ENCODE measurements at regions not wholly inside any gene's neighbourhood (a gene's known extent, or its start where the extent isn't known, plus 50 kb on each side); places are given as distances from the start of the nearest gene placed in this dataset.

GRCh38 chr18:31255953-31256352, 62.0 kb upstream of the DSG1 start:
- TF ChIP-seq POLR2A (IDR thresholded peaks at IDR 0.05) (no peak), CTCF (IDR thresholded peaks at IDR 0.05) (no peak), POLR2AphosphoS5 (IDR thresholded peaks at IDR 0.05) (no peak), EP300 (IDR thresholded peaks at IDR 0.05) (no peak)
- H3K27me3 ChIP-seq = no peaks in the 10 kb centered on the region
- no peaks in the 10 kb centered on the region for H3K9me3 ChIP-seq
- no peaks in the 10 kb centered on the region for H3K4me1 ChIP-seq
- DNase-seq (no peak), ATAC-seq (ENCODE audit: low FRiP score in 2 of 2) (no peak)
- WGBS, 2 donors = 88 to 96% methylated on average over 1 of the region's 1 CpG
- no peak overlapping the region for H3K27ac ChIP-seq
- no peak overlapping the region for H3K4me3 ChIP-seq
- H3K36me3 ChIP-seq = no peaks in the 10 kb centered on the region

- TF ChIP-seq POLR2AphosphoS5 (IDR thresholded peaks at IDR 0.05) (no peak), POLR2A (IDR thresholded peaks at IDR 0.05) (no peak), EP300 (IDR thresholded peaks at IDR 0.05) (no peak)
- no peak overlapping the region for H3K4me3 ChIP-seq
- DNase-seq (no peak), ATAC-seq (ENCODE audit: low FRiP score in 2 of 2) (no peak)
- 93% methylated on average over 3 of the region's 3 CpGs for WGBS, 2 donors
- no peaks in the 10 kb centered on the region for H3K4me1 ChIP-seq
- no peaks in the 10 kb centered on the region for H3K36me3 ChIP-seq
- no peak overlapping the region for H3K27ac ChIP-seq
- no peaks in the 10 kb centered on the region for H3K27me3 ChIP-seq
- no peaks in the 10 kb centered on the region for H3K9me3 ChIP-seq
Measured at GRCh38 chr18:31258789-31259188, 59.2 kb upstream of the DSG1 start.

GRCh38 chr18:31261792-31262582, 56.0 kb upstream of the DSG1 start:
- Histone ChIP-seq H3K9me3 (no peaks in the 10 kb centered on the region), H3K4me3 (no peak overlapping the region), H3K4me1 (no peaks in the 10 kb centered on the region), H3K27ac (no peak overlapping the region), H3K36me3 (no peaks in the 10 kb centered on the region), H3K27me3 (no peaks in the 10 kb centered on the region)
- TF ChIP-seq POLR2AphosphoS5 (IDR thresholded peaks at IDR 0.05) (no peak), POLR2A (IDR thresholded peaks at IDR 0.05) (no peak), EP300 (IDR thresholded peaks at IDR 0.05) (no peak), CTCF (IDR thresholded peaks at IDR 0.05) (no peak)
- no peak for ATAC-seq (ENCODE audit: low FRiP score in 2 of 2)
- DNase-seq = no peak
- WGBS, 2 donors = 60 to 73% methylated on average over 6 of the region's 6 CpGs

- WGBS, 2 donors = 74 to 75% methylated on average over 2 of the region's 2 CpGs
- no peak for TF ChIP-seq POLR2AphosphoS5 (IDR thresholded peaks at IDR 0.05)
Measured at GRCh38 chr18:31267823-31268481, 50.0 kb upstream of the DSG1 start.

More at GRCh38 chr18:31267823-31268481, 50.0 kb upstream of the DSG1 start:
- Histone ChIP-seq H3K27me3 (no peaks in the 10 kb centered on the region), H3K9me3 (no peaks in the 10 kb centered on the region), H3K4me3 (no peak overlapping the region), H3K36me3 (no peaks in the 10 kb centered on the region), H3K27ac (no peak overlapping the region), H3K4me1 (no peaks in the 10 kb centered on the region)
- no peak for ATAC-seq (ENCODE audit: low FRiP score in 2 of 2)
- no peak for DNase-seq

Data from upper lobe of left lung (tissue), 6 donors.